Loucy (cell line): ENCODE measurements at regions not wholly inside any gene's neighbourhood (a gene's known extent, or its start where the extent isn't known, plus 50 kb on each side); places are given as distances from the start of the nearest gene placed in this dataset.

Source experiments
- H2AFZ ChIP-seq: fragments of 200-600 bp; sonication (generic); 2 replicates; pipeline ENCODE4 v1.6.0; 2016; ENCODE audit warnings: antibody characterized with exemption, mild to moderate bottlenecking, low read length, moderate library complexity
- H3F3A ChIP-seq: fragments of 200-600 bp; 2 replicates; pipeline ENCODE4 v1.6.0; 2016; ENCODE audit warnings: antibody characterized with exemption, low read depth, mild to moderate bottlenecking
- H3K27me3 ChIP-seq: fragments of 200-600 bp; sonication (generic); 2 replicates; pipeline ENCODE4 v1.6.1; 2014; ENCODE audit warnings: low read length, mild to moderate bottlenecking; ENCODE audit not compliant: insufficient read depth, poor library complexity, severe bottlenecking
- H3K36me3 ChIP-seq: fragments of 200-600 bp; sonication (generic); 2 replicates; pipeline ENCODE4 v1.6.1; 2016; ENCODE audit warnings: low read length; ENCODE audit not compliant: insufficient read depth
- H3K4me1 ChIP-seq: fragments of 200-600 bp; sonication (generic); 2 replicates; pipeline ENCODE4 v1.5.1; 2014; ENCODE audit warnings: low read length, mild to moderate bottlenecking; ENCODE audit not compliant: insufficient read depth, poor library complexity, severe bottlenecking
- H3K4me2 ChIP-seq: fragments of 200-600 bp; sonication (generic); 2 replicates; pipeline ENCODE4 v1.6.0; 2014; ENCODE audit warnings: antibody characterized with exemption, low read length, low read depth, mild to moderate bottlenecking; ENCODE audit not compliant: poor library complexity, severe bottlenecking
- H3K4me3 ChIP-seq: fragments of 200-600 bp; sonication (generic); 2 replicates; pipeline ENCODE4 v1.5.1; 2014; ENCODE audit warnings: low read length, mild to moderate bottlenecking, mixed read lengths; ENCODE audit not compliant: poor library complexity, severe bottlenecking
- H3K79me2 ChIP-seq: fragments of 200-600 bp; sonication (generic); 2 replicates; pipeline ENCODE4 v1.6.1; 2014; ENCODE audit warnings: low read length; ENCODE audit not compliant: insufficient read depth
- H3K9ac ChIP-seq: fragments of 200-600 bp; sonication (generic); 2 replicates; pipeline ENCODE4 v1.6.0; 2014; ENCODE audit warnings: mild to moderate bottlenecking, low read depth, low read length, moderate library complexity; ENCODE audit not compliant: poor library complexity, severe bottlenecking
- H3K9me2 ChIP-seq: fragments of 200-600 bp; sonication (generic); replicated peaks from 2 replicates; pipeline ENCODE4 v1.6.1; 2016; ENCODE audit warnings: low read depth, low read length, mixed read lengths
- H3K9me3 ChIP-seq: fragments of 200-600 bp; sonication (generic); 2 replicates; pipeline ENCODE4 v1.6.1; 2014; ENCODE audit warnings: mild to moderate bottlenecking, antibody characterized with exemption, low read length, low read depth; ENCODE audit not compliant: insufficient read depth
- H4K20me1 ChIP-seq: fragments of 200-600 bp; sonication (generic); 2 replicates; pipeline ENCODE4 v1.6.0; 2014; ENCODE audit warnings: antibody characterized with exemption, low read length, mild to moderate bottlenecking; ENCODE audit not compliant: insufficient read depth, poor library complexity, severe bottlenecking
- CTCF ChIP-seq: fragments of 200-600 bp; sonication (generic); conservative IDR thresholded peaks from 2 replicates; pipeline ENCODE4 v1.5.1; 2014; ENCODE audit warnings: mild to moderate bottlenecking, antibody characterized with exemption, low read length
- EZH2phosphoT487 ChIP-seq: fragments of 200-600 bp; IDR thresholded peaks from 2 replicates; pipeline ENCODE4 v1.6.1; 2018; ENCODE audit warnings: antibody characterized with exemption, mild to moderate bottlenecking, moderate library complexity, borderline replicate concordance

DNA sequence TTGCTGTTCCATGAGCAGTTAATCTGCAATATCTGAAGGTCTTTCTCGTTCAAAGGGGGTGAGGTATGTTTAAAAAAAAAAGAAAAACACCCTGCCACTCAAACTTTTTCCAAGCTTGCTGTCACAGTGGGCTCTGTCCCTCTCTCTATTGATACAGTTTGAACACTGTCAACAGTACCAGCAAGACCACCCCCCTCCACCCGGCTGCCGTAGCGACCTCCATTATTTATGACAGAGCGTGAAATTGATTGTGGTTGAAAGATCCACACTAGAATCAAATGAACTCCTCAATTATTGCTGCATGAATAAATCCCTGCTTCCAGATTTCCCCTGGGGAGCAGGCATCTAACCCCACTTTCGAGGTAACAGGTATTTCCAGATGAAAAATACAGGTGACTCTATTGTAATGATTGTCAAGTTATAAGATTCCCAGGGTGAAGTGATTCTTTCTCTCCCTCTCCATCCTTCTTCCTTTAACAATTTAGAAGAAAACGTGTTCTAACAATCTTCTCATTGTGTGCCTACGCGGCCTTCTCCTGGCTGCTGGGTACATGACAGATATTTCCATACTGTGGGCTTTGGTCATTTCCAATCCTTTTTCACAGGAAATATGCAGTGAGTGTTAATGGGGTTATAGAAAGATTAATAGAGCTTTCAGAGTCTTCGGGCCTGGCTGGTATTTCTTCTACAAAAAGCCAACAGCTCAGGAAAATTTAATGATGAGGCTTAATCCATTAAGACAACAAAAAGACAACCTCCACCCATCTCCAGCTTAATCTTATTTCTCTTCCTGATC is 135.7 kb upstream of the C16orf82 start:
- Histone ChIP-seq H3K36me3 (no peaks in the 10 kb centered on the region), H3F3A (no peaks in the 10 kb centered on the region), H2AFZ (no peak overlapping the region), H3K9me2 (no peaks in the 10 kb centered on the region), H3K79me2 (no peaks in the 10 kb centered on the region), H3K9ac (no peak overlapping the region), H3K4me1 (no peaks in the 10 kb centered on the region), H3K9me3 (no peaks in the 10 kb centered on the region; the same call in 1 of the 2 replicates), H3K4me3 (no peak overlapping the region), H3K27me3 (no peaks in the 10 kb centered on the region), H3K4me2 (no peak overlapping the region), H4K20me1 (no peaks in the 10 kb centered on the region)
- TF ChIP-seq CTCF: no peak
- no peak for TF ChIP-seq EZH2phosphoT487

GRCh38 chr16:26950636-26951035 is 116.1 kb upstream of the C16orf82 start:
- H2AFZ ChIP-seq: no peak overlapping the region
- H3K4me2 ChIP-seq: no peak overlapping the region
- no peak overlapping the region for H3K4me3 ChIP-seq
- H3K9me3 ChIP-seq: no peaks in the 10 kb centered on the region
- H3K9me2 ChIP-seq: no peaks in the 10 kb centered on the region
- no peaks in the 10 kb centered on the region for H3K4me1 ChIP-seq
- no peak for TF ChIP-seq EZH2phosphoT487
- TF ChIP-seq CTCF: no peak
- no peaks in the 10 kb centered on the region for H4K20me1 ChIP-seq
- H3K79me2 ChIP-seq: no peaks in the 10 kb centered on the region
- no peaks in the 10 kb centered on the region for H3K36me3 ChIP-seq
- H3K27me3 ChIP-seq: no peaks in the 10 kb centered on the region
- no peaks in the 10 kb centered on the region for H3F3A ChIP-seq
- H3K9ac ChIP-seq: no peak overlapping the region

- Histone ChIP-seq H3K9me3 (no peaks in the 10 kb centered on the region), H3K9me2 (no peaks in the 10 kb centered on the region)
Observed at GRCh38 chr16:26951950-26952349, 114.8 kb upstream of the C16orf82 start.

More at GRCh38 chr16:26951950-26952349, 114.8 kb upstream of the C16orf82 start:
- no peak overlapping the region for H2AFZ ChIP-seq
- no peaks in the 10 kb centered on the region for H4K20me1 ChIP-seq
- H3K79me2 ChIP-seq: no peaks in the 10 kb centered on the region
- H3K9ac ChIP-seq: no peak overlapping the region
- H3K4me1 ChIP-seq: no peaks in the 10 kb centered on the region
- H3K36me3 ChIP-seq: no peaks in the 10 kb centered on the region
- H3F3A ChIP-seq: no peaks in the 10 kb centered on the region
- no peak overlapping the region for H3K4me2 ChIP-seq
- H3K27me3 ChIP-seq: no peaks in the 10 kb centered on the region
- no peak overlapping the region for H3K4me3 ChIP-seq
- TF ChIP-seq CTCF (no peak), EZH2phosphoT487 (no peak)
